HG03097 (cell line): ENCODE measurements at regions not wholly inside any gene's neighbourhood (a gene's known extent, or its start where the extent isn't known, plus 50 kb on each side); places are given as distances from the start of the nearest gene placed in this dataset.

Source experiments
- ATAC-seq: cut with Tn5 transposase; IDR thresholded peaks from one replicate; pipeline ENCODE4 v1.9.1; 2021; ENCODE audit not compliant: unreplicated experiment, low FRiP score

- ATAC-seq: no peak
Observed at GRCh38 chr4:108342325-108342970, 173.7 kb upstream of the LEF1 start.

GRCh38 chr4:108337923-108338322 lies 169.2 kb upstream of the LEF1 start:
- no peak for ATAC-seq

- ATAC-seq: no peak
Observed at GRCh38 chr4:108336076-108336475, 167.3 kb upstream of the LEF1 start.

- ATAC-seq: no peak
Observed at GRCh38 chr4:108335081-108335480, 166.3 kb upstream of the LEF1 start.

GRCh38 chr4:108334031-108334430 lies 165.3 kb upstream of the LEF1 start:
- ATAC-seq: no peak

- no peak for ATAC-seq
Observed at GRCh38 chr4:108333353-108333942, 164.7 kb upstream of the LEF1 start.

GRCh38 chr4:108331905-108332632 lies 163.3 kb upstream of the LEF1 start:
- no peak for ATAC-seq

GRCh38 chr4:108328383-108328732 lies 159.6 kb upstream of the LEF1 start:
- no peak for ATAC-seq

GRCh38 chr4:108327642-108328382 lies 159.1 kb upstream of the LEF1 start:
- no peak for ATAC-seq

GRCh38 chr4:108325561-108325960 lies 156.8 kb upstream of the LEF1 start:
- ATAC-seq: no peak

GRCh38 chr4:108324450-108324849 lies 155.7 kb upstream of the LEF1 start:
- ATAC-seq: no peak

GRCh38 chr4:108322497-108322896 lies 153.8 kb upstream of the LEF1 start:
- no peak for ATAC-seq

- ATAC-seq: no peak
Observed at GRCh38 chr4:108320061-108320460, 151.3 kb upstream of the LEF1 start.

- ATAC-seq: no peak
Observed at GRCh38 chr4:108317377-108317776, 148.6 kb upstream of the LEF1 start.

- no peak for ATAC-seq
Observed at GRCh38 chr4:108315694-108316093, 147.0 kb upstream of the LEF1 start.

GRCh38 chr4:108314900-108315589 lies 146.3 kb upstream of the LEF1 start:
- no peak for ATAC-seq

- no peak for ATAC-seq
Observed at GRCh38 chr4:108313546-108314339, 145.0 kb upstream of the LEF1 start.

GRCh38 chr4:108311313-108311712 lies 142.6 kb upstream of the LEF1 start:
- no peak for ATAC-seq

GRCh38 chr4:108303488-108304177 lies 134.9 kb upstream of the LEF1 start:
- no peak for ATAC-seq
